Tibial nerve (tissue), 4 donors: ENCODE measurements at regions not wholly inside any gene's neighbourhood (a gene's known extent, or its start where the extent isn't known, plus 50 kb on each side); places are given as distances from the start of the nearest gene placed in this dataset.

Experiments used
- DNase-seq, 2 donors: peaks; one replicate each; pipeline ENCODE4 v3.0.0-alpha.2; 2019; ENCODE audit warnings: low spot score in 2 of 2
- H3K27ac ChIP-seq, 4 donors: fragments of 200-600 bp; sonication (generic) in 3 of 4; one replicate each; pipeline ENCODE4 v1.5.1; 2017 to 2019; ENCODE audit warnings: mild to moderate bottlenecking in 1 of 4
- H3K27me3 ChIP-seq, 2 donors: fragments of 200-600 bp; sonication (generic) in 1 of 2; one replicate each; pipeline versions ENCODE4 v1.5.1 to v1.6.0; 2017 to 2019
- H3K36me3 ChIP-seq, 3 donors: fragments of 200-600 bp; sonication (generic); one replicate each; pipeline ENCODE4 v1.5.1; 2018 to 2019
- H3K4me1 ChIP-seq, 4 donors: fragments of 200-600 bp; sonication (generic) in 3 of 4; one replicate each; pipeline ENCODE4 v1.5.1; 2017 to 2019
- H3K4me3 ChIP-seq, 4 donors: fragments of 200-600 bp; sonication (generic) in 3 of 4; one replicate each; pipeline ENCODE4 v1.5.1; 2017 to 2019; ENCODE audit warnings: mild to moderate bottlenecking in 1 of 4, moderate library complexity in 1 of 4
- H3K9me3 ChIP-seq, 4 donors: fragments of 200-600 bp; sonication (generic) in 3 of 4; one replicate each; pipeline ENCODE4 v1.5.1; 2017 to 2019
- EP300 ChIP-seq, 2 donors: sonication (generic); formaldehyde crosslinking; IDR thresholded peaks; one replicate each; pipeline ENCODE4 v1.6.1; 2017; ENCODE audit warnings: antibody characterized with exemption in 2 of 2, mild to moderate bottlenecking in 1 of 2
- POLR2A ChIP-seq, 2 donors: fragments of 450-650 bp; IDR thresholded peaks; one replicate each; pipeline ENCODE4 v1.6.1; 2017; ENCODE audit warnings: antibody characterized with exemption in 2 of 2, mild to moderate bottlenecking in 2 of 2, moderate library complexity in 2 of 2
- WGBS, 2 donors: methylation state at CpG; one replicate each; pipeline ENCODE4 v1.1.5; 2018; 5-methylcytosine and 5-hydroxymethylcytosine counted together
- TF ChIP-seq, protein P1 (sequence below), 5 experiments: fragments of 200-600 bp in 3 of 5; fragments of 450-650 bp in 2 of 5; sonication (generic) in 3 of 5; IDR thresholded peaks; one replicate each; pipeline ENCODE4 v1.5.1; 2016 to 2019; ENCODE audit warnings: antibody characterized with exemption in 5 of 5, mild to moderate bottlenecking in 3 of 5, moderate library complexity in 2 of 5

DNA sequence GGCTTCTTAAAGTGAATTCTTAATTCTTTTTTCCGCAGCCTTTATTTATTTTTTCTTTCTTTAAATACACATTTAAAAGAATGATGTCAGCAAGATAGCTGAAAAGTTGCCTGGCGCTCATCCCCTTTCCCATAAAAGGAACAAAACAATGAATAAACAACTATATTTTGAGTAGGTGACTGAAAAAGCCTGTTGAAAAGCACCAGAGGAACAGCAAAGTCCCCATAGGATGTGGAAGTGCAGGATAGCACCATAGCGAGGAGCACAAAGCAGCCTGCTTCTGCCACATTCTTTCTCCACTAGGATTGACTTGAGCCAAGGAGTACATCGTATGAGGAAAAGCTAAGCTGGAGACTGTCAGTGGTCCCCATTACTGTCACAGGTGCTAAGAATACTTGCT lies 754.9 kb downstream of the SQOR start:
- TF ChIP-seq, protein P1, sequence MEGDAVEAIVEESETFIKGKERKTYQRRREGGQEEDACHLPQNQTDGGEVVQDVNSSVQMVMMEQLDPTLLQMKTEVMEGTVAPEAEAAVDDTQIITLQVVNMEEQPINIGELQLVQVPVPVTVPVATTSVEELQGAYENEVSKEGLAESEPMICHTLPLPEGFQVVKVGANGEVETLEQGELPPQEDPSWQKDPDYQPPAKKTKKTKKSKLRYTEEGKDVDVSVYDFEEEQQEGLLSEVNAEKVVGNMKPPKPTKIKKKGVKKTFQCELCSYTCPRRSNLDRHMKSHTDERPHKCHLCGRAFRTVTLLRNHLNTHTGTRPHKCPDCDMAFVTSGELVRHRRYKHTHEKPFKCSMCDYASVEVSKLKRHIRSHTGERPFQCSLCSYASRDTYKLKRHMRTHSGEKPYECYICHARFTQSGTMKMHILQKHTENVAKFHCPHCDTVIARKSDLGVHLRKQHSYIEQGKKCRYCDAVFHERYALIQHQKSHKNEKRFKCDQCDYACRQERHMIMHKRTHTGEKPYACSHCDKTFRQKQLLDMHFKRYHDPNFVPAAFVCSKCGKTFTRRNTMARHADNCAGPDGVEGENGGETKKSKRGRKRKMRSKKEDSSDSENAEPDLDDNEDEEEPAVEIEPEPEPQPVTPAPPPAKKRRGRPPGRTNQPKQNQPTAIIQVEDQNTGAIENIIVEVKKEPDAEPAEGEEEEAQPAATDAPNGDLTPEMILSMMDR (IDR thresholded peaks at IDR 0.05), result no peak
- no peak for TF ChIP-seq POLR2A (IDR thresholded peaks at IDR 0.05)
- no peak for TF ChIP-seq EP300 (IDR thresholded peaks at IDR 0.05)
- no peak overlapping the region for H3K4me3 ChIP-seq
- no peak overlapping the region for H3K27ac ChIP-seq
- peaks cover 0 to 19% (median 2%) of the 10 kb centered on the region in 4 donors for H3K9me3 ChIP-seq
- DNase-seq, result no peak
- H3K4me1 ChIP-seq, result no peaks in the 10 kb centered on the region
- no peaks in the 10 kb centered on the region for H3K36me3 ChIP-seq
- WGBS, 2 donors, result 55 to 72% methylated on average over 4 of the region's 4 CpGs
- H3K27me3 ChIP-seq, result no peaks in the 10 kb centered on the region

DNA sequence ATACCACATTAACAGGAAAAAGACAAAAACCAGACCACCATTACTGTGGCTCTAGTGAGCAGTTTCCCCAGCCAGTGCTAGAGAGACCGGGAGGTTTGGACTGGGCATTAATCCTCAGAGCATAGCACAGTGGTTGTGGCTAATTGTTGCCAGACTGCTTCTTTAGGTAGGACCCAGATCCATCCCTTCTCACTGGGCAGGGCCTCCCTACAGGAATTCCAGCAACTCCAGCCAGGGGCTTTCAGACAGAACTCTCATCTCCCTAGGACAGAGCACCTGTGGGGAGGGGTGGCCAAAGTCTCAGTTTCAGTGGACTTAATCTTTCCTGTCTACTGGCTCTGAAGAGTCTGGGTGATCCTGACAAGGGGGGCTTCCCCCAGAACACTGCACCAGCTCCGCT lies 759.6 kb downstream of the SQOR start:
- TF ChIP-seq POLR2A (IDR thresholded peaks at IDR 0.05), result no peak
- TF ChIP-seq, protein P1 (IDR thresholded peaks at IDR 0.05), result no peak
- no peak for TF ChIP-seq EP300 (IDR thresholded peaks at IDR 0.05)
- Histone ChIP-seq H3K27ac (no peak overlapping the region), H3K4me1 (no peaks in the 10 kb centered on the region), H3K9me3 (peaks cover 0 to 31% (median 2%) of the 10 kb centered on the region in 4 donors), H3K4me3 (no peak overlapping the region), H3K27me3 (no peaks in the 10 kb centered on the region), H3K36me3 (no peaks in the 10 kb centered on the region)
- DNase-seq, result no peak
- WGBS, 2 donors, result 48 to 64% methylated on average over 2 of the region's 2 CpGs

DNA sequence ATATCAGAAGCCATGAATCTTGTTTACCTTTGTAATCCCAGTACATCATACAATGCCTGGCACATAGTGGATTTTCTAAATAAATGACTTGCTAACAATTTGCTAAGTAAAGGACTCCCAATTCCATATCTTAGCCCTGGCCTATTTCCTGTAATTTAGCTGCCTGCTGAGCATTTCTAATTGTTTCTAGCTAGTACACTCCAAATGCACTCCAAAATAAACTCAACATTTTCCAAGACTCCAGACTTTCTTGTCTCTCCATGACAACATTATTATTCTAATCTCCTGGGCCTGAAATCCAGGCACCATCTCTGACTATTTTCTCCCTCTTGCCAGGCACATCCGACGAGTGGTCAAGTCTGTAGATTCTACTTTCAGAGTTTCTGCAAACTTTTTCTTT lies 773.5 kb downstream of the SQOR start:
- WGBS, 2 donors, result 54 to 60% methylated on average over 2 of the region's 2 CpGs
- H3K27ac ChIP-seq, result no peak overlapping the region
- no peaks in the 10 kb centered on the region for H3K27me3 ChIP-seq

DNA sequence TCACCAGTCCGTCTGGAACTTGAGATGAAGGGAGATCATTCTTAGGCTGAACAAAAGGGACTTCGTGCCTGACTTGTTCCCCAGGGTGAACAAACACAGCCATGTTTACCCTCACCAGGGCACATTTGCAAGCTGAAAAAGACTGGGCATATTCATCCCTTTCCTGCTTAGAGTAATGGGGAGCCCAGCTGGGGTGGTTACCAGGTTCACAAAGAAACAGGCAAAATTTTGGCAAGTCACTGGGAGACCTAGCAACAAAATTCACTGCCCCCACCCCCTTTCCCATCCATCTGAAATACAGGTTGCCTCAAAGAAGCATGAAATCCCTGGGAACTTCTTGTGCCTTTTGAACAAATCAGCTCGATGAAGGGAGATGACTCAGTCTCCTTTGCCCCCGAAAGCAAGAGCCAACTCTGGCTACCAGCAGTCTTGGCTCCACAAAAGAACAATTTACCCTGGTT lies 775.0 kb downstream of the SQOR start:
- Histone ChIP-seq H3K36me3 (no peaks in the 10 kb centered on the region), H3K4me3 (no peak overlapping the region), H3K9me3 (no peaks in the 10 kb centered on the region), H3K27ac (no peak overlapping the region), H3K27me3 (no peaks in the 10 kb centered on the region), H3K4me1 (peaks cover 0 to 5% (median 0%) of the 10 kb centered on the region in 4 donors)
- TF ChIP-seq EP300 (IDR thresholded peaks at IDR 0.05), result no peak
- TF ChIP-seq, protein P1 (IDR thresholded peaks at IDR 0.05), result no peak
- TF ChIP-seq POLR2A (IDR thresholded peaks at IDR 0.05), result no peak
- DNase-seq, result no peak
- 49 to 59% methylated on average over 4 of the region's 4 CpGs for WGBS, 2 donors

More for the DNA sequence above, 773.5 kb downstream of the SQOR start:
- H3K9me3 ChIP-seq, result no peaks in the 10 kb centered on the region
- no peak for TF ChIP-seq POLR2A (IDR thresholded peaks at IDR 0.05)
- TF ChIP-seq EP300 (IDR thresholded peaks at IDR 0.05), result no peak
- TF ChIP-seq, protein P1 (IDR thresholded peaks at IDR 0.05), result no peak
- no peaks in the 10 kb centered on the region for H3K36me3 ChIP-seq
- H3K4me3 ChIP-seq, result no peak overlapping the region
- DNase-seq, result no peak
- peaks cover 0 to 5% (median 0%) of the 10 kb centered on the region in 4 donors for H3K4me1 ChIP-seq

DNA sequence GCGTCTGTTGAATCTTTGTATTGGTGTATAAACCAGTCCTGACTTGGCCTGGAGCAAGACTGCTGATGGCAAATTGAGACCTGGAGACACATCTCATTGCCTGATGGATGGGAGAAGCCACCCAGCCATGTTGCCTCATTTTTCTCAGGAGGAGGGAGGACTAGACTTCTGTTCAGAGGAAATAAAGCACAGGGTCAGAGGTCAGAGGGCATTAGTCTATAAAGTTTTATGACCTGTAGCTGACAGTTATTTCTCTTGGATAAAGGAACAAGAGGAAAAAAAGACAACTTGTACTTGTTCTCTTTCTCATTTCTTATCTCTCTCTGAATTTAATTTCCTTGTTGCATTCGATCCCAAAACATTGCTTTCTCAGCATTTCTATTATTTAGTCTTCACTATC lies 775.9 kb downstream of the SQOR start:
- peaks cover 0 to 5% (median 0%) of the 10 kb centered on the region in 4 donors for H3K4me1 ChIP-seq
- no peaks in the 10 kb centered on the region for H3K27me3 ChIP-seq
- no peaks in the 10 kb centered on the region for H3K9me3 ChIP-seq
- no peaks in the 10 kb centered on the region for H3K36me3 ChIP-seq
- 35% methylated on average over 2 of the region's 2 CpGs for WGBS, 2 donors
- H3K27ac ChIP-seq, result no peak overlapping the region
- H3K4me3 ChIP-seq, result no peak overlapping the region
- DNase-seq, result no peak
- TF ChIP-seq, protein P1 (IDR thresholded peaks at IDR 0.05), result no peak
- TF ChIP-seq POLR2A (IDR thresholded peaks at IDR 0.05), result no peak
- no peak for TF ChIP-seq EP300 (IDR thresholded peaks at IDR 0.05)
